A549 (cell line): ENCODE measurements at regions not wholly inside any gene's neighbourhood (a gene's known extent, or its start where the extent isn't known, plus 50 kb on each side); places are given as distances from the start of the nearest gene placed in this dataset.

Experiments
- ATAC-seq, 2 experiments: fragments of 200-7000 bp in 1 of 2; fragments of >200 bp in 1 of 2; cut with Nextera tagmentation in 1 of 2; cut with Tn5 transposase in 1 of 2; 3 replicates each; pipeline versions ENCODE4 v1.8.0 to v1.9.1; 2018 to 2020; ENCODE audit warnings: mild to moderate bottlenecking in 1 of 2, moderate library complexity in 1 of 2
- CTCF ChIA-PET: fragments of 300-600 bp; sonication (Branson Sonifier 250); formaldehyde crosslinking; extraction: SDS; loops from one replicate; lab custom pipeline; 2021; ENCODE audit warnings: antibody characterized with exemption, inconsistent platforms; lab: Yijun Ruan, JAX
- POLR2A ChIA-PET: fragments of 350-600 bp; formaldehyde crosslinking; extraction: SDS; loops from one replicate; lab custom pipeline; 2021; ENCODE audit warnings: antibody characterized with exemption, inconsistent platforms; lab: Yijun Ruan, JAX
- DNase-seq, 2 experiments: peaks; one replicate each; pipeline versions ENCODE4 v3.0.0 to v3.0.0-alpha.2; 2011 to 2016; ENCODE audit warnings: low read depth in 1 of 2, low spot score in 1 of 2
- FAIRE-seq: peaks from 2 replicates; lab custom pipeline; 2011; peaks lifted over from hg19 to GRCh38; lab: Jason Lieb, UNC
- H3K27ac ChIP-seq, 2 experiments: fragments of >200 bp; sonication (Bioruptor Twin); formaldehyde crosslinking; 3 replicates each; pipeline ENCODE4 v1.5.1; 2016 to 2017
- H3K4me1 ChIP-seq: fragments of >200 bp; sonication (Bioruptor Twin); formaldehyde crosslinking; 3 replicates; pipeline ENCODE4 v1.6.1; 2016
- H3K4me2 ChIP-seq: fragments of >200 bp; sonication (Bioruptor Twin); formaldehyde crosslinking; 3 replicates; pipeline ENCODE4 v1.6.1; 2016
- H3K4me3 ChIP-seq: fragments of >200 bp; sonication (Bioruptor Twin); formaldehyde crosslinking; 3 replicates; pipeline ENCODE4 v1.5.1; 2016
- H3K9me3 ChIP-seq: fragments of >200 bp; sonication (Bioruptor Twin); formaldehyde crosslinking; 3 replicates; pipeline ENCODE4 v1.6.1; 2016
- BHLHE40 ChIP-seq: IDR thresholded peaks from 2 replicates; pipeline ENCODE4 v1.6.1; 2012; ENCODE audit warnings: low read depth, low read length, inconsistent platforms
- CBX8 ChIP-seq: fragments of 200-600 bp; sonication (generic); IDR thresholded peaks from 2 replicates; pipeline ENCODE4 v1.6.1; 2016
- CHD2 ChIP-seq: fragments of 150-350 bp; IDR thresholded peaks from 2 replicates; pipeline ENCODE4 v1.6.1; 2014; ENCODE audit warnings: low read length; ENCODE audit not compliant: partially characterized antibody
- EHMT2 ChIP-seq: fragments of 200-600 bp; sonication (generic); IDR thresholded peaks from 2 replicates; pipeline ENCODE4 v1.6.1; 2016; ENCODE audit warnings: antibody characterized with exemption, low read depth, mild to moderate bottlenecking, moderate library complexity
- EP300 ChIP-seq, 2 experiments: fragments of >200 bp; sonication (Bioruptor Twin); formaldehyde crosslinking; IDR thresholded peaks; 2 replicates in 1 of 2; 3 replicates in 1 of 2; pipeline ENCODE4 v1.6.1; 2016 to 2017
- FOSL2 ChIP-seq, 2 experiments: fragments of 450-650 bp in 1 of 2; fragments of >200 bp in 1 of 2; sonication (Bioruptor Twin) in 1 of 2; formaldehyde crosslinking; IDR thresholded peaks; 2 replicates each; pipeline versions ENCODE4 v1.5.0 to v1.6.1; 2016 to 2020; ENCODE audit warnings: mild to moderate bottlenecking in 1 of 2, moderate library complexity in 1 of 2
- FOXS1 ChIP-seq: fragments of 250-450 bp; sonication (Bioruptor Pico); IDR thresholded peaks from 2 replicates; pipeline ENCODE4 v1.5.0; 2020; ENCODE audit warnings: mild to moderate bottlenecking, moderate library complexity
- GATA3 ChIP-seq: IDR thresholded peaks from 2 replicates; pipeline ENCODE4 v1.6.1; 2012; ENCODE audit warnings: borderline replicate concordance
- HDAC2 ChIP-seq: fragments of 200-600 bp; sonication (generic); IDR thresholded peaks from 2 replicates; pipeline ENCODE4 v1.6.1; 2016
- HOXA7 ChIP-seq: fragments of 250-450 bp; sonication (Bioruptor Pico); IDR thresholded peaks from 2 replicates; pipeline ENCODE4 v1.5.0; 2020; ENCODE audit warnings: mild to moderate bottlenecking, moderate library complexity
- HOXB13 ChIP-seq: fragments of 250-450 bp; sonication (Bioruptor Pico); IDR thresholded peaks from 2 replicates; pipeline ENCODE4 v1.5.0; 2020; ENCODE audit warnings: low read depth, mild to moderate bottlenecking, moderate library complexity
- HOXB5 ChIP-seq: fragments of 250-450 bp; sonication (Bioruptor Pico); IDR thresholded peaks from 2 replicates; pipeline ENCODE4 v1.5.0; 2020; ENCODE audit warnings: mild to moderate bottlenecking, moderate library complexity
- JUN ChIP-seq, 2 experiments: fragments of >200 bp; sonication (Bioruptor Twin); formaldehyde crosslinking; IDR thresholded peaks; 2 replicates in 1 of 2; 3 replicates in 1 of 2; pipeline ENCODE4 v1.6.1; 2016 to 2017
- JUNB ChIP-seq: fragments of >200 bp; sonication (Bioruptor Twin); formaldehyde crosslinking; IDR thresholded peaks from 2 replicates; pipeline ENCODE4 v1.6.1; 2016
- KDM5A ChIP-seq: fragments of 200-600 bp; sonication (generic); IDR thresholded peaks from 2 replicates; pipeline ENCODE4 v1.6.1; 2016; ENCODE audit warnings: antibody characterized with exemption, mild to moderate bottlenecking
- MYC ChIP-seq: IDR thresholded peaks from 2 replicates; pipeline ENCODE4 v1.6.1; 2012; ENCODE audit warnings: mild to moderate bottlenecking, inconsistent platforms, low read length, improper control_type of control experiment, borderline replicate concordance
- NR3C1 ChIP-seq: fragments of >200 bp; sonication (Bioruptor Twin); formaldehyde crosslinking; IDR thresholded peaks from 3 replicates; pipeline ENCODE4 v1.6.1; 2017
- POLR2AphosphoS2 ChIP-seq: conservative IDR thresholded peaks from 2 replicates; pipeline ENCODE4 v1.6.1; 2012; ENCODE audit warnings: low read length, improper control_type of control experiment, inconsistent platforms
- RAD21 ChIP-seq, 2 experiments: fragments of >200 bp in 1 of 2; sonication (Bioruptor Twin) in 1 of 2; formaldehyde crosslinking in 1 of 2; IDR thresholded peaks in 1 of 2; conservative IDR thresholded peaks in 1 of 2; 2 replicates in 1 of 2; 3 replicates in 1 of 2; pipeline ENCODE4 v1.6.1; 2012 to 2018; ENCODE audit warnings: inconsistent platforms in 1 of 2
- RARB ChIP-seq: fragments of 250-450 bp; sonication (Bioruptor Pico); IDR thresholded peaks from 2 replicates; pipeline ENCODE4 v1.8.0; 2021; ENCODE audit warnings: mild to moderate bottlenecking, moderate library complexity
- RCOR1 ChIP-seq: fragments of 150-350 bp; IDR thresholded peaks from 2 replicates; pipeline ENCODE4 v1.6.1; 2014; ENCODE audit warnings: antibody characterized with exemption, low read length, low read depth
- RNF2 ChIP-seq: fragments of 200-600 bp; sonication (generic); IDR thresholded peaks from 2 replicates; pipeline ENCODE4 v1.6.1; 2016; ENCODE audit warnings: low read depth, mild to moderate bottlenecking, antibody characterized with exemption, moderate library complexity, borderline replicate concordance
- SMC3 ChIP-seq: fragments of >200 bp; sonication (Bioruptor Twin); formaldehyde crosslinking; IDR thresholded peaks from 3 replicates; pipeline ENCODE4 v1.6.1; 2018; ENCODE audit warnings: inconsistent platforms
- TFCP2L1 ChIP-seq: fragments of 250-450 bp; sonication (Bioruptor Pico); IDR thresholded peaks from 2 replicates; pipeline ENCODE4 v1.5.0; 2021; ENCODE audit warnings: mild to moderate bottlenecking
- ZFP36 ChIP-seq: fragments of 450-650 bp; IDR thresholded peaks from 2 replicates; pipeline ENCODE4 v1.6.1; 2014; ENCODE audit warnings: borderline replicate concordance; ENCODE audit not compliant: partially characterized antibody
- WGBS: methylation state at CpG from one replicate; pipeline ENCODE4 v1.1.6; 2017; ENCODE audit errors: missing lambda C conversion rate; 5-methylcytosine and 5-hydroxymethylcytosine counted together
- TF ChIP-seq, protein P1 (sequence below): IDR thresholded peaks from 2 replicates; pipeline ENCODE4 v1.6.1; 2012
- TF ChIP-seq, protein P2 (sequence below): IDR thresholded peaks from 2 replicates; pipeline ENCODE4 v1.6.1; 2012; ENCODE audit warnings: low read depth, borderline replicate concordance
- TF ChIP-seq, protein P3 (sequence below): fragments of >200 bp; sonication (Bioruptor Twin); formaldehyde crosslinking; IDR thresholded peaks from 2 replicates; pipeline ENCODE4 v1.6.1; 2016
- TF ChIP-seq, protein P4 (sequence below): fragments of 250-450 bp; sonication (Bioruptor Pico); IDR thresholded peaks from 2 replicates; pipeline ENCODE4 v1.5.0; 2020; ENCODE audit warnings: low read depth, mild to moderate bottlenecking, moderate library complexity
- TF ChIP-seq, protein P5 (sequence below): fragments of 250-450 bp; sonication (Bioruptor Pico); IDR thresholded peaks from 2 replicates; pipeline ENCODE4 v1.5.0; 2021; ENCODE audit warnings: mild to moderate bottlenecking, moderate library complexity, borderline replicate concordance

DNA sequence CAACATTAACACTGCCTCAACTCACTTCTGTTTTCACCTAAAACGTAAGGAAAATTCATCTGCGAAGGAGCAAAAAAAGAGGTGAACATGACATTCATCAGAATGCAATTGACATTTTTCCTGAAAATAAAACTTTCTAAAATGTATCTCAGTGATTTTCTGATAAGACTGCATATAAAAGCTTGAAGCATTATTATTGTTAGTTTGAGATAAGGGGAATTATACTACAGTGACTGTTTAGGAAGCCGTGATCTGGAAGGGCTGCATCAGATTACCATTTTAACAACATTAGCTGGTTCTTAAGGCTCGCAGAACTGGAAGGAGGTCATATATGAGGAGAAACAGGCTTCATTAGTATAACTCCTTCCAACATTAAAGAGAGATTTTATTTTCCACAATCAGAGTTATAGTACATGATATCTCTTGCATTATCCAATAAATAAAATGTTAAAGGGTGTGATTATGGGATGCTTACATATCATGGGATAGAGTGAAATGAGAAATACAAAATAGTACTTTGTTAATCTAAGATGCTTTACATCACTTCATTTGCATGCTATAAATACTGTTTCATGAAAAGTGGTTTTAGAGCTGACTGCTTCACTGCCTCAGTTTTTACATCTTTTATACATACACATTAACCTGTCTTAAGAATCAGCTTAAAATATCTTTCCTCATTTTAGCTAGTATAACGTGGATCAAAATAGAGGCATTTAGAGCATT, 1820.1 kb upstream of the TENM3 start (continued):
- TF ChIP-seq, protein P1, sequence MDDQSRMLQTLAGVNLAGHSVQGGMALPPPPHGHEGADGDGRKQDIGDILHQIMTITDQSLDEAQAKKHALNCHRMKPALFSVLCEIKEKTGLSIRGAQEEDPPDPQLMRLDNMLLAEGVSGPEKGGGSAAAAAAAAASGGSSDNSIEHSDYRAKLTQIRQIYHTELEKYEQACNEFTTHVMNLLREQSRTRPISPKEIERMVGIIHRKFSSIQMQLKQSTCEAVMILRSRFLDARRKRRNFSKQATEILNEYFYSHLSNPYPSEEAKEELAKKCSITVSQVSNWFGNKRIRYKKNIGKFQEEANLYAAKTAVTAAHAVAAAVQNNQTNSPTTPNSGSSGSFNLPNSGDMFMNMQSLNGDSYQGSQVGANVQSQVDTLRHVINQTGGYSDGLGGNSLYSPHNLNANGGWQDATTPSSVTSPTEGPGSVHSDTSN: no peak
- TF ChIP-seq NR3C1: no peak
- TF ChIP-seq MYC: no peak
- TF ChIP-seq, protein P2, sequence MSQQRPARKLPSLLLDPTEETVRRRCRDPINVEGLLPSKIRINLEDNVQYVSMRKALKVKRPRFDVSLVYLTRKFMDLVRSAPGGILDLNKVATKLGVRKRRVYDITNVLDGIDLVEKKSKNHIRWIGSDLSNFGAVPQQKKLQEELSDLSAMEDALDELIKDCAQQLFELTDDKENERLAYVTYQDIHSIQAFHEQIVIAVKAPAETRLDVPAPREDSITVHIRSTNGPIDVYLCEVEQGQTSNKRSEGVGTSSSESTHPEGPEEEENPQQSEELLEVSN: no peak
- TF ChIP-seq, all 56 proteins: peak for 0

DNA sequence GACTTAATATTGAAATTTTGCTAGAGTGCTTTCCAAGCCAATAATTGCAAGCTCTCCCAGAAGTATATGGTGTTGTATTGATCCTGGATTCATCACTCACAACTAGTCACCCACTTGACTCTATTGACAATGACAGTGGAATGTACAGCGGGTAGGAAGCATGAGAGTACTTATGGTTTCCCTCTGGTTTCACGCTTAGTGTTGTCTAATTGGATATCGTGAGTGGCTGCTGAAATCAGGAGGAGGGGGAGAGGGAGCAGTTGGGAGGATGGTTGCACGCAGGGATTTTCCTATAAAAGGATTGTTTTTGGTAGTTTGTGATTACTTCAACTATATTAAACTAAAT, 1819.5 kb upstream of the TENM3 start:
- H3K4me1 ChIP-seq: no peaks in the 10 kb centered on the region
- WGBS: 4% methylated on average over 4 of the region's 4 CpGs
- TF ChIP-seq ZFP36 (no peak), FOXS1 (CRISPR knock-in tag) (no peak), HOXA7 (no peak), POLR2AphosphoS2 (no peak), JUNB (no peak), SMC3 (no peak), CBX8 (no peak), JUN (IDR thresholded peaks at IDR 0.05) (no peak), FOSL2 (IDR thresholded peaks at IDR 0.05) (no peak), FOSL2 (CRISPR knock-in tag; IDR thresholded peaks at IDR 0.05) (no peak), GATA3 (no peak), RCOR1 (no peak), HDAC2 (no peak), RARB (CRISPR knock-in tag) (no peak), NR3C1 (no peak)
- TF ChIP-seq, protein P3, sequence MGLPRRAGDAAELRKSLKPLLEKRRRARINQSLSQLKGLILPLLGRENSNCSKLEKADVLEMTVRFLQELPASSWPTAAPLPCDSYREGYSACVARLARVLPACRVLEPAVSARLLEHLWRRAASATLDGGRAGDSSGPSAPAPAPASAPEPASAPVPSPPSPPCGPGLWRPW: no peak
- TF ChIP-seq, protein P4, sequence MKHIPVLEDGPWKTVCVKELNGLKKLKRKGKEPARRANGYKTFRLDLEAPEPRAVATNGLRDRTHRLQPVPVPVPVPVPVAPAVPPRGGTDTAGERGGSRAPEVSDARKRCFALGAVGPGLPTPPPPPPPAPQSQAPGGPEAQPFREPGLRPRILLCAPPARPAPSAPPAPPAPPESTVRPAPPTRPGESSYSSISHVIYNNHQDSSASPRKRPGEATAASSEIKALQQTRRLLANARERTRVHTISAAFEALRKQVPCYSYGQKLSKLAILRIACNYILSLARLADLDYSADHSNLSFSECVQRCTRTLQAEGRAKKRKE (CRISPR knock-in tag): no peak
- TF ChIP-seq, all 56 proteins: peak for 0
- Histone ChIP-seq H3K9me3 (no peaks in the 10 kb centered on the region), H3K4me2 (no peak overlapping the region), H3K4me3 (no peak overlapping the region), H3K27ac (no peak overlapping the region)
- no peak for FAIRE-seq
- CTCF ChIA-PET: no interaction called here
- DNase-seq: no peak
- ATAC-seq: no peak
- POLR2A ChIA-PET: no interaction called here

GRCh38 chr4:180426938-180427337, 1816.3 kb upstream of the TENM3 start:
- DNase-seq (no peak), ATAC-seq (no peak), FAIRE-seq (no peak)
- TF ChIP-seq CHD2 (no peak), JUN (IDR thresholded peaks at IDR 0.05) (no peak), MYC (no peak), HOXB5 (CRISPR knock-in tag) (no peak)
- ChIA-PET POLR2A (no interaction called here), CTCF (no interaction called here)
- no peaks in the 10 kb centered on the region for H3K4me1 ChIP-seq
- H3K9me3 ChIP-seq: no peaks in the 10 kb centered on the region
- no peak overlapping the region for H3K4me2 ChIP-seq
- 10% methylated on average over 3 of the region's 3 CpGs for WGBS
- no peak overlapping the region for H3K4me3 ChIP-seq
- H3K27ac ChIP-seq: no peak overlapping the region

DNA sequence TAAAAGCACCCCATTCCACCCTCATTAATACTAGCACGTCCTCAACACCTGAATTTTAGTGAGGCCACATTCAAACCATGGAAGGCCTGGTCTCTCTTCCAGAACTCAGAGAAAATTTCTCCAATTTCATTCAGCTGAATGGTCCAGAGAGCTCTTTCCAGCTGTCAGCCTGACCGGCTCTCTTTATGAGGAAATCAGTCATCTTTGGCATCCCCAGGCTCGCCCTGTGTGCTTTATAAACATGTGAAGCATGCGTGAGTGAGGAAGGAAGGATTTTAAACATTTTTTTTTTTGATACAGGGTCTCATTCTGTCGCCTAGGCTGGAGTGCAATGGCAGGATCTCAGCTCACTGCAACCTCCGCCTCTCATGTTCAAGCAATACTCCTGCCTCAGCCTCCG, 1812.9 kb upstream of the TENM3 start:
- POLR2A ChIA-PET: no interaction called here
- no peak for ATAC-seq
- DNase-seq: no peak
- Histone ChIP-seq H3K4me2 (no peak overlapping the region), H3K4me3 (no peak overlapping the region), H3K9me3 (no peaks in the 10 kb centered on the region), H3K27ac (no peak overlapping the region), H3K4me1 (no peaks in the 10 kb centered on the region)
- CTCF ChIA-PET: no interaction called here
- TF ChIP-seq EP300 (IDR thresholded peaks at IDR 0.05): no peak
- TF ChIP-seq, protein P5, sequence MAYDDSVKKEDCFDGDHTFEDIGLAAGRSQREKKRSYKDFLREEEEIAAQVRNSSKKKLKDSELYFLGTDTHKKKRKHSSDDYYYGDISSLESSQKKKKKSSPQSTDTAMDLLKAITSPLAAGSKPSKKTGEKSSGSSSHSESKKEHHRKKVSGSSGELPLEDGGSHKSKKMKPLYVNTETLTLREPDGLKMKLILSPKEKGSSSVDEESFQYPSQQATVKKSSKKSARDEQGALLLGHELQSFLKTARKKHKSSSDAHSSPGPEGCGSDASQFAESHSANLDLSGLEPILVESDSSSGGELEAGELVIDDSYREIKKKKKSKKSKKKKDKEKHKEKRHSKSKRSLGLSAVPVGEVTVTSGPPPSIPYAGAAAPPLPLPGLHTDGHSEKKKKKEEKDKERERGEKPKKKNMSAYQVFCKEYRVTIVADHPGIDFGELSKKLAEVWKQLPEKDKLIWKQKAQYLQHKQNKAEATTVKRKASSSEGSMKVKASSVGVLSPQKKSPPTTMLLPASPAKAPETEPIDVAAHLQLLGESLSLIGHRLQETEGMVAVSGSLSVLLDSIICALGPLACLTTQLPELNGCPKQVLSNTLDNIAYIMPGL (CRISPR knock-in tag): no peak
- TF ChIP-seq KDM5A: no peak
- no peak for TF ChIP-seq RAD21 (conservative IDR thresholded peaks at IDR 0.05 in 1 of 2, IDR thresholded peaks at IDR 0.05 in 1 of 2)
- no peak for TF ChIP-seq CHD2
- no peak for TF ChIP-seq BHLHE40
- no peak for TF ChIP-seq FOXS1 (CRISPR knock-in tag)
- TF ChIP-seq HOXB13: no peak
- no peak for TF ChIP-seq EHMT2
- TF ChIP-seq TFCP2L1: no peak
- no peak for TF ChIP-seq RNF2
- TF ChIP-seq GATA3: no peak
- WGBS: 42% methylated on average over 7 of the region's 7 CpGs
- FAIRE-seq: no peak
